ENCODE measurements at regions not wholly inside any gene's neighbourhood (a gene's known extent, or its start where the extent isn't known, plus 50 kb on each side); places are given as distances from the start of the nearest gene placed in this dataset.
"Not testable (repeated sequence)": the region's sequence is repeated elsewhere in the genome, so short reads cannot be mapped to it uniquely, and the experiment has no call there.

- in situ Hi-C loops (cut with MboI; ENCODE audit: low sequenced_read_pairs, unreplicated experiment): no loop called here
- TF ChIP-seq CTCF (IDR thresholded peaks at IDR 0.05; ENCODE audit: borderline replicate concordance, control extremely low read depth, extremely low read depth, insufficient read depth, missing control alignments): no peak
Measured at GRCh38 chr12:78563826-78564225, 300.7 kb upstream of the SYT1 start.

GRCh38 chr12:78566456-78566855 is 298.1 kb upstream of the SYT1 start:
- TF ChIP-seq CTCF (IDR thresholded peaks at IDR 0.05; ENCODE audit: borderline replicate concordance, control extremely low read depth, extremely low read depth, insufficient read depth, missing control alignments): no peak
- DNase-seq (ENCODE audit: low spot score): no peak
- in situ Hi-C loops (cut with MboI; ENCODE audit: low sequenced_read_pairs, unreplicated experiment): no loop called here

More at GRCh38 chr12:78563826-78564225, 300.7 kb upstream of the SYT1 start:
- DNase-seq (ENCODE audit: low spot score): no peak

- no peak for TF ChIP-seq CTCF (IDR thresholded peaks at IDR 0.05; ENCODE audit: borderline replicate concordance, control extremely low read depth, extremely low read depth, insufficient read depth, missing control alignments)
- in situ Hi-C loops (cut with MboI; ENCODE audit: low sequenced_read_pairs, unreplicated experiment): no loop called here
- DNase-seq (ENCODE audit: low spot score): no peak
Measured at GRCh38 chr12:78568321-78569020, 296.1 kb upstream of the SYT1 start.

GRCh38 chr12:78571953-78572352 is 292.6 kb upstream of the SYT1 start:
- in situ Hi-C loops (cut with MboI; ENCODE audit: low sequenced_read_pairs, unreplicated experiment): no loop called here
- DNase-seq (ENCODE audit: low spot score): no peak
- no peak for TF ChIP-seq CTCF (IDR thresholded peaks at IDR 0.05; ENCODE audit: borderline replicate concordance, control extremely low read depth, extremely low read depth, insufficient read depth, missing control alignments)

- DNase-seq (ENCODE audit: low spot score); in situ Hi-C loops (cut with MboI; ENCODE audit: low sequenced_read_pairs, unreplicated experiment): not testable (repeated sequence)
Measured at GRCh38 chr12:78575208-78575607, 289.4 kb upstream of the SYT1 start.

GRCh38 chr12:78579846-78580245 is 284.7 kb upstream of the SYT1 start:
- no peak for DNase-seq (ENCODE audit: low spot score)
- in situ Hi-C loops (cut with MboI; ENCODE audit: low sequenced_read_pairs, unreplicated experiment): no loop called here

More at GRCh38 chr12:78579846-78580245, 284.7 kb upstream of the SYT1 start:
- TF ChIP-seq CTCF (IDR thresholded peaks at IDR 0.05; ENCODE audit: borderline replicate concordance, control extremely low read depth, extremely low read depth, insufficient read depth, missing control alignments): no peak
